Panc1 (cell line): ENCODE measurements at regions not wholly inside any gene's neighbourhood (a gene's known extent, or its start where the extent isn't known, plus 50 kb on each side); places are given as distances from the start of the nearest gene placed in this dataset.

Experiments
- ATAC-seq: fragments of 200-7000 bp; cut with Tn5 transposase; 2 replicates; pipeline ENCODE4 v1.9.1; 2020; ENCODE audit warnings: mild to moderate bottlenecking, moderate library complexity
- BruUV-seq: library from RNA; stranded (reverse); fragments of 400-500 nt; replicated peaks from 2 replicates; lab custom pipeline; 2021; lab: Mats Ljungman, UMichigan
- CTCF ChIA-PET: fragments of 300-600 bp; sonication (Branson Sonifier 250); formaldehyde crosslinking; loops from one replicate; lab custom pipeline; 2022; ENCODE audit warnings: antibody characterized with exemption; lab: Charles Lee
- POLR2A ChIA-PET: fragments of 300-600 bp; sonication (Branson Sonifier 250); formaldehyde crosslinking; loops from one replicate; lab custom pipeline; 2022; ENCODE audit warnings: antibody characterized with exemption; lab: Charles Lee
- DNase-seq: peaks from one replicate; pipeline ENCODE4 v3.0.0-alpha.2; 2010; ENCODE audit warnings: low read depth, low spot score
- H3K27ac ChIP-seq: 2 replicates; pipeline ENCODE4 v1.5.1; 2011; ENCODE audit warnings: mild to moderate bottlenecking, low read length, inconsistent platforms
- H3K27me3 ChIP-seq: fragments of 200-500 bp; sonication (Bioruptor generic); 2 replicates; pipeline ENCODE4 v1.6.0; 2014; ENCODE audit warnings: low read length, inconsistent platforms; ENCODE audit not compliant: control insufficient read depth, insufficient read depth
- H3K36me3 ChIP-seq: fragments of 200-500 bp; sonication (Bioruptor generic); 2 replicates; pipeline ENCODE4 v1.5.1; 2014; ENCODE audit warnings: inconsistent platforms, mild to moderate bottlenecking, low read length, moderate library complexity; ENCODE audit not compliant: control insufficient read depth, insufficient read depth
- H3K4me1 ChIP-seq: 2 replicates; pipeline ENCODE4 v1.5.1; 2011; ENCODE audit warnings: inconsistent platforms, mild to moderate bottlenecking, low read length, moderate library complexity; ENCODE audit not compliant: control insufficient read depth, insufficient read depth
- H3K4me3 ChIP-seq, 2 experiments: 2 replicates each; pipeline ENCODE4 v1.5.1; 2011 to 2012; ENCODE audit warnings: low read depth in 2 of 2, low read length in 2 of 2, mild to moderate bottlenecking in 2 of 2, inconsistent platforms in 1 of 2, moderate library complexity in 1 of 2
- H3K9me3 ChIP-seq: fragments of 200-500 bp; sonication (Bioruptor generic); 2 replicates; pipeline ENCODE4 v1.5.1; 2014; ENCODE audit warnings: low read depth, mild to moderate bottlenecking, inconsistent platforms, low read length, moderate library complexity; ENCODE audit not compliant: control insufficient read depth, insufficient read depth
- CTCF ChIP-seq: fragments of 450-650 bp; IDR thresholded peaks from 2 replicates; pipeline ENCODE4 v1.5.1; 2017; ENCODE audit warnings: mild to moderate bottlenecking
- POLR2AphosphoS5 ChIP-seq: IDR thresholded peaks from 2 replicates; pipeline ENCODE4 v1.6.1; 2012; ENCODE audit warnings: mild to moderate bottlenecking, low read depth, low read length, moderate library complexity
- REST ChIP-seq, 2 experiments: IDR thresholded peaks; 2 replicates each; pipeline ENCODE4 v1.6.1; 2011 to 2012; ENCODE audit warnings: low read depth in 2 of 2, control low read depth in 1 of 2, low read length in 1 of 2, mild to moderate bottlenecking in 1 of 2, moderate library complexity in 1 of 2; ENCODE audit not compliant: insufficient read depth in 1 of 2
- SIN3A ChIP-seq: IDR thresholded peaks from 2 replicates; pipeline ENCODE4 v1.6.1; 2012; ENCODE audit warnings: low read depth, mild to moderate bottlenecking, low read length, moderate library complexity, borderline replicate concordance; ENCODE audit not compliant: insufficient read depth
- TCF7L2 ChIP-seq: IDR thresholded peaks from 2 replicates; pipeline ENCODE4 v1.6.1; 2011; ENCODE audit warnings: mild to moderate bottlenecking, low read depth, low read length, inconsistent platforms
- in situ Hi-C: cut with HindIII; loops from 2 replicates; pipeline ENCODE4 v1.10.0; 2016; ENCODE audit warnings: low sequenced_read_pairs, low pct_unique_long_range_greater_than_20kb
- intact Hi-C: fragments of 100-400 bp; cut with micrococcal nuclease; formaldehyde crosslinking; loops from one replicate; pipeline ENCODE4 v1.10.0; 2022; ENCODE audit not compliant: unreplicated experiment

GRCh38 chrX:38919202-38919601 lies 117.9 kb downstream of the MID1IP1 start:
- CTCF ChIA-PET = no interaction called here
- ATAC-seq (no peak), DNase-seq (no peak)
- no peaks in the 10 kb centered on the region for H3K36me3 ChIP-seq
- no TSS peak for BruUV-seq
- H3K4me1 ChIP-seq = no peaks in the 10 kb centered on the region
- intact Hi-C loops = no loop called here
- no peaks in the 10 kb centered on the region for H3K27me3 ChIP-seq
- no peaks in the 10 kb centered on the region for H3K9me3 ChIP-seq
- no peak overlapping the region for H3K27ac ChIP-seq
- POLR2A ChIA-PET = no interaction called here
- no peak overlapping the region for H3K4me3 ChIP-seq
- TF ChIP-seq SIN3A = no peak
- TF ChIP-seq REST (IDR thresholded peaks at IDR 0.05; ENCODE audit: insufficient read depth in 1 of 2, low read depth in 2 of 2, low read length in 1 of 2) = no peak
- TF ChIP-seq TCF7L2 = no peak
- no peak for TF ChIP-seq CTCF
- TF ChIP-seq POLR2AphosphoS5 = no peak
- in situ Hi-C loops = no loop called here

- no peaks in the 10 kb centered on the region for H3K36me3 ChIP-seq
- no peaks in the 10 kb centered on the region for H3K9me3 ChIP-seq
- no peak overlapping the region for H3K27ac ChIP-seq
- POLR2A ChIA-PET = no interaction called here
- no peak for TF ChIP-seq SIN3A
- TF ChIP-seq POLR2AphosphoS5 = no peak
- TF ChIP-seq TCF7L2 = no peak
- TF ChIP-seq CTCF = no peak
- no peak for TF ChIP-seq REST (IDR thresholded peaks at IDR 0.05; ENCODE audit: insufficient read depth in 1 of 2, low read depth in 2 of 2, low read length in 1 of 2)
- CTCF ChIA-PET = no interaction called here
- DNase-seq (no peak), ATAC-seq (no peak)
- H3K4me3 ChIP-seq = no peak overlapping the region
- no TSS peak for BruUV-seq
- in situ Hi-C loops (no loop called here), intact Hi-C loops (no loop called here)
- H3K27me3 ChIP-seq = no peaks in the 10 kb centered on the region
- no peaks in the 10 kb centered on the region for H3K4me1 ChIP-seq
Measured at GRCh38 chrX:38919853-38920528, 118.7 kb downstream of the MID1IP1 start.
